ENCODE measurements at regions not wholly inside any gene's neighbourhood (a gene's known extent, or its start where the extent isn't known, plus 50 kb on each side); places are given as distances from the start of the nearest gene placed in this dataset.
"Not testable (repeated sequence)": the region's sequence is repeated elsewhere in the genome, so short reads cannot be mapped to it uniquely, and the experiment has no call there.

GRCh38 chr5:17326600-17327037, 109.2 kb downstream of the BASP1 start:
- no peak for DNase-seq

- no peak for DNase-seq
Observed at GRCh38 chr5:17327048-17327625, 109.7 kb downstream of the BASP1 start.

- DNase-seq: no peak
Observed at GRCh38 chr5:17329571-17329970, 112.1 kb downstream of the BASP1 start.

- no peak for DNase-seq
Observed at GRCh38 chr5:17330386-17330785, 113.0 kb downstream of the BASP1 start.

GRCh38 chr5:17331651-17332050, 114.2 kb downstream of the BASP1 start:
- DNase-seq: no peak

- DNase-seq: no peak
Observed at GRCh38 chr5:17333755-17334154, 116.3 kb downstream of the BASP1 start.

- DNase-seq: no peak
Observed at GRCh38 chr5:17336054-17336453, 118.6 kb downstream of the BASP1 start.

- not testable (repeated sequence) for DNase-seq
Observed at GRCh38 chr5:17336723-17337122, 119.3 kb downstream of the BASP1 start.

- no peak for DNase-seq
Observed at GRCh38 chr5:17339841-17340240, 122.4 kb downstream of the BASP1 start.

- no peak for DNase-seq
Observed at GRCh38 chr5:17340379-17340778, 122.9 kb downstream of the BASP1 start.

- peak; percentile 20 for DNase-seq
Observed at GRCh38 chr5:17340819-17341218, 123.4 kb downstream of the BASP1 start.

- DNase-seq: peak; percentile 40
Observed at GRCh38 chr5:17343675-17344074, 126.2 kb downstream of the BASP1 start.

- DNase-seq: no peak
Observed at GRCh38 chr5:17346811-17347210, 129.4 kb downstream of the BASP1 start.

- no peak for DNase-seq
Observed at GRCh38 chr5:17352223-17352622, 134.8 kb downstream of the BASP1 start.

- no peak for DNase-seq
Observed at GRCh38 chr5:17354265-17354664, 136.8 kb downstream of the BASP1 start.

GRCh38 chr5:17355586-17356346, 138.3 kb downstream of the BASP1 start:
- no peak for DNase-seq

- DNase-seq: no peak
Observed at GRCh38 chr5:17356551-17356950, 139.1 kb downstream of the BASP1 start.

- no peak for DNase-seq
Observed at GRCh38 chr5:17357504-17357903, 140.1 kb downstream of the BASP1 start.

GRCh38 chr5:17358031-17358430, 140.0 kb upstream of the TAF11L2 start:
- no peak for DNase-seq

GRCh38 chr5:17359451-17360011, 138.5 kb upstream of the TAF11L2 start:
- no peak for DNase-seq

GRCh38 chr5:17360879-17361278, 137.2 kb upstream of the TAF11L2 start:
- DNase-seq: no peak

GRCh38 chr5:17361331-17361730, 136.7 kb upstream of the TAF11L2 start:
- DNase-seq: no peak

GRCh38 chr5:17364987-17365810, 132.8 kb upstream of the TAF11L2 start:
- DNase-seq: no peak

- DNase-seq: peak; percentile 28
Observed at GRCh38 chr5:17365811-17366138, 132.3 kb upstream of the TAF11L2 start.

All from NCI-H226 (cell line).